ENCODE measurements at regions not wholly inside any gene's neighbourhood (a gene's known extent, or its start where the extent isn't known, plus 50 kb on each side); places are given as distances from the start of the nearest gene placed in this dataset.

- TF ChIP-seq EZH2phosphoT487 (IDR thresholded peaks at IDR 0.05; ENCODE audit: borderline replicate concordance), result no peak
- TF ChIP-seq POLR2A (IDR thresholded peaks at IDR 0.05; ENCODE audit: borderline replicate concordance, extremely low read depth, insufficient read depth, insufficient read length), result no peak
- no peak for TF ChIP-seq CTCF (IDR thresholded peaks at IDR 0.05 in 2 of 3, conservative IDR thresholded peaks at IDR 0.05 in 1 of 3; ENCODE audit: borderline replicate concordance in 1 of 3, insufficient read depth in 1 of 3, low read depth in 2 of 3, low read length in 2 of 3)
- no peak for TF ChIP-seq YY1 (IDR thresholded peaks at IDR 0.05; ENCODE audit: extremely low read depth, insufficient replicate concordance, low read depth, low read length)
- no peak for TF ChIP-seq POLR2AphosphoS5 (IDR thresholded peaks at IDR 0.05; ENCODE audit: low read depth, low read length)
- TF ChIP-seq ZNF274 (IDR thresholded peaks at IDR 0.05; ENCODE audit: low read depth, low read length), result no peak
- no peak for TF ChIP-seq REST (IDR thresholded peaks at IDR 0.05; ENCODE audit: low read depth)
- TF ChIP-seq EZH2 (IDR thresholded peaks at IDR 0.05), result no peak
- no peak for TF ChIP-seq CBX3 (IDR thresholded peaks at IDR 0.05; ENCODE audit: low read depth)
- no peak for TF ChIP-seq TCF7L2 (IDR thresholded peaks at IDR 0.05; ENCODE audit: borderline replicate concordance, extremely low read depth, insufficient read depth, insufficient read length)
- TF ChIP-seq MAX (IDR thresholded peaks at IDR 0.05), result no peak
- TF ChIP-seq RAD21 (IDR thresholded peaks at IDR 0.05; ENCODE audit: low read depth), result no peak
- TF ChIP-seq FOSL1 (IDR thresholded peaks at IDR 0.05; ENCODE audit: low read depth), result no peak
- no peak for TF ChIP-seq CEBPB (IDR thresholded peaks at IDR 0.05; ENCODE audit: low read depth)
Observed at GRCh38 chr15:46309914-46310313, 675.1 kb downstream of the SQOR start.

Data from HCT116 (cell line).